SK-N-DZ (cell line): ENCODE measurements at regions not wholly inside any gene's neighbourhood (a gene's known extent, or its start where the extent isn't known, plus 50 kb on each side); places are given as distances from the start of the nearest gene placed in this dataset.

Source experiments
- DNase-seq: peaks from one replicate; pipeline ENCODE4 v3.0.0-alpha.2; 2015; ENCODE audit warnings: low spot score

DNA sequence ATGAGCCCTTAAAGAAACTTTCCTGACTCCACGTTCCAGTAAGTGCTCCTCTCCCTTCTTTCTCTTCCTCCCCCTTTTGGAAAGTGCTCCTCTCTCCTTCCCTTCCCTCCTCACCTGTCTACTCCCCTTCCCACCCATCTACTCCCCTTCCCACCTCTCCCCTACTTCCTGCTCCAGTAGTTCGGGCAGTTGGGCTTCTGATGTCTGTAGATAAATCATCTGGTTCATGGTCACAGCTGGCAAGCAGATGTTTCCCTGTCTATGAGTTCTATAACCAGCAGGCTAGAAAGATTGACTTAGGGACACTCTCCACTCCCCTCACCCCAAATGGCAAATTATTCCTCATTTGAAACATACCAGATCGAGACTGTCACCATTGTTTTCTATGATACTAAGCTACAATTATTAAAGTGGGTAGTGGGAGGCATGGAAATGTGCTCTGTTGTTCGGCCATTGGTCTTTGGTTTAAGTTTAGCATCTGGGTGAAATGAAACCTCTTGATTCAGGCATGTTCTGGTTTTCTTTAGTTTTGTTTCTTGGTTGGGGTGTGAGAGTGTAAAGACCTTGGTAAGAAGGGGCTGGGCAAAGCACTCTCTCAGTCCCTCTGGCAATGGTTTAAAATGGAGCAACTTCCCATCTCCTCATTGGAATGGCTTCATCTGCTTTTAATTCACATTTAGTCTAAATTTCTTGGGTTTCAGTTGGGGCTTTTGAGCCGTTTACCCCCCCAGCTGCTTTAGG, 413.2 kb upstream of the SPRED2 start:
- DNase-seq: no peak

DNA sequence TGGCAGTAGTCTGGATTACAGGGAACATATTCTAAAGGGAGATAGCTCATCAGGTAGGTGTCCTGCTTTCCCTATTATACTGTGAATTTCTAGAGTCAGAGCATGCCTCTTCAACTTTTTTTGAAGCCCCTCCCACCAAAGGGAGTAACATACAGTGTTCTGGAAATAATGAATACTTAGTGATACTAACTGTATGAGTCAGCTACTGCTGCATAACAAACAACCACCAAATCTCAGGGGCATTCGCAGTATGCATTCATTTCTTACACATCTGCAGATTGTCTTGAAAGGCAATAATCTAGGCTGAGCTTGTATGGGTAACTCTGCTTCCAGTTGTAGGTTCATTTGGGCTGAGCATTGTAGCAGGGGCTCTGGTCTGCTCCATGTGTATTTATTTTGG, 409.7 kb upstream of the SPRED2 start:
- DNase-seq: no peak

GRCh38 chr2:65835975-65836549, 403.7 kb upstream of the SPRED2 start:
- no peak for DNase-seq

- DNase-seq: no peak
Measured at GRCh38 chr2:65834771-65835475, 402.5 kb upstream of the SPRED2 start.

- DNase-seq: no peak
Measured at GRCh38 chr2:65834062-65834461, 401.7 kb upstream of the SPRED2 start.

GRCh38 chr2:65831509-65831908, 399.1 kb upstream of the SPRED2 start:
- DNase-seq: no peak

DNA sequence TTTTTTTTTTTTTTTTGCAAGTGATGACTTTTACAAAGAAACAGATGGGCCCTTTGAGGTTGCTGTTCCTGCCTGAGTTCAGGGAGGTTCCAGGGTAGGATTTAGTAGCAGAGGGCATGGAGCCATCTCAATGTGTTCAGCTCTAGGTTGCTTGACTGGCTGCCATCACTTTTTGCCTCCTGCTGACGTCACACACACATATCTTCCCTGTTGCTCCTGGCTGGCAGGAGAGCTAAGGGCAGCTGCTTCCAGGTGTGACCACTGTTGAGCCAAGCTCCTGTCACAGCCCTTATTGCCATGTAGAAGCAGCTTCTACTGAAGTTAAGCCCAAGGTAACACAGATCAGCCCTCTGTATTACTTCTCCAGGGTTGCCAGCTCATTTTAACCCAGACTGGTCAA, 394.2 kb upstream of the SPRED2 start:
- no peak for DNase-seq

DNA sequence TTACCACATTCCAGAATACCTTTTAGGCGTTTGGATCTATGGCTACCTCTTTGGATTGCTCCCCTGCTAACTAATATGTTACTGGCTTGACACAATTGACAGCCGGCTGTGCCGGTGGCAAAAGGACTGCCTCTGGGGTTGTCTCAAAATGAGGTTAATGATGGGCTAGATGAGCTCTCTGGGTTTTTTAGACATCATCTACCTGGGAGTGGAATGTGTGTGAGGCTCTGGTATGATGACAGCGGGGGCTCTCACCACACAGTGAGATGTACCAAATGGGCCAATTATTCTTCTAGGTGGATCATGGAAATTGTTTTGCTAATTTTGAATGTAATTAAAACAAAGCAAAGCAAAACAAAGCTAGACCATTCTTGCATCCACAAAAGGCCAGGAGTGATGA, 391.1 kb upstream of the SPRED2 start:
- DNase-seq: no peak

DNA sequence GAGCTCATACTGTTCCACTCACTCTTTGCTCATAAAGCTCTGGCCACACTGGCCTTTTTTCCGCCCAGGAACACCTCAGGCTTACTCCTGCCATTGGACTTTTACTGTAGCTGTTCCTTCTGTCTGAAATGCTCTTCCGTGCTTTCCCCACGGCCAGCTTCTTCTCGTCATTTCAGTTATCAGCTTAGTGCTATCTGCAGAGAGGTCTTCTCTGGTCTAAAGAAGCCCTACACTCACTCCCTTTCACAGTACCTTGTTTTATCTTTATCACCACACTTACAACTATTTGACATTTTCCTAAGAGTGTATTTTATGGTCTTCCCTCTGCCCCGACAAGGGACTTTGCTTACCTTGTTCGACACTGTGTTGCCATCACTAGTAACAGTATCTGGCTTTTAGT, 388.1 kb upstream of the SPRED2 start:
- no peak for DNase-seq

DNA sequence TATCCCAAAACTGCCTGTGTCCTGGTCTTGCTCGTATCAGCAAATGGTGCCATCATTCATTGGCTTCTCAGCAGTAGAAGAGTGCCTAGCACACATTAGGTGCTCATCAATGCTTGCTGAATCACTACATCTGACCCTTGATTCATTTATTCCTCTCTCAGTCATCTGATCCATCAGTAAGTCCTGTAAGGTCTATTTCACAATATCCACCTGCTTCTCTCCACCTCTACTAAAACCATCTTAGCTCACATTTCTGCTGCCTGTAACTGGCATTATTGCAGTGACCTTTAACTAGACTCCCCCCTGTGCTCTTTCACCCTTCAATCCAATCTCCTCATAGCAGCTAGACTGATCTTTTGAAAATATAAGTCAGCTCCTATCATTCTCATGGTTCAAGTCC, 387.6 kb upstream of the SPRED2 start:
- DNase-seq: no peak

GRCh38 chr2:65818873-65819451, 386.6 kb upstream of the SPRED2 start:
- no peak for DNase-seq

- DNase-seq: peak; percentile 67
Measured at GRCh38 chr2:65813631-65814173, 381.3 kb upstream of the SPRED2 start.

DNA sequence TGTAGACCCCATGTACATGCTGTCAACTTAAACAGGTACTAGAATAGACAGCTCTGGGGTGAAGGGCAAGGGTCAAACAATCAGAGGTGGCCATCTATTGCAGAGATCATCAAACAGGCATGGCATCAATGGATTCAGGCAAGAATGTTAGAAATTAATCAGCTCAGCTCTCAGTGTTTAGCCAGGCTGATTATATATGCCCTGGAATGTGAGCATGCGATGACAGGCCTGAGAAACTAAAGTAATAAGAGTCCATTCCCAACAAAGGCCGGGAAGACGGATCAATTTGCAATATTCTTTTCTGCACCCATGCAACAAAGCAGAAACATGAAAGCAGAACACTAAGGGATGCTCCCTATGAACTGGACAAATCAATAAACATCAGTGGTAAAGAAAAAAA, 380.5 kb upstream of the SPRED2 start:
- DNase-seq: no peak

DNA sequence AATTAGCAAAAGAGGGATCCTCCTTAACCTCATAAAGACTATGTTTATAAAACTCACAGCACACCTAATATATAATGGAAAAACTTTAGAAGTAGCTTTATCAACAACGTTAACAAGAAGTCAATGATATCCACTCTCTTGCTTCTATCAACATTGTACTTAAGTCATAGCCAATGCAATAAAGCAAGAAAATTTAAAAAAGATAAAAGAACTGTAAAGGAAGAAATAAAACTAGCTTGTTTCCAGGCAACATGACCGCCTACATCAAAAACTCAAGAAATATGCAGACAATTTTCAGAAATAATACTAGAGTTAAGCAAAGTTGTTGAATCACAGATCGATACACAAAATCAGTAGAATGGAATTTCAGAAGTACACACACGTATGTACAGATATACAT, 375.5 kb upstream of the SPRED2 start:
- DNase-seq: no peak

- no peak for DNase-seq
Measured at GRCh38 chr2:65804777-65805176, 372.4 kb upstream of the SPRED2 start.

DNA sequence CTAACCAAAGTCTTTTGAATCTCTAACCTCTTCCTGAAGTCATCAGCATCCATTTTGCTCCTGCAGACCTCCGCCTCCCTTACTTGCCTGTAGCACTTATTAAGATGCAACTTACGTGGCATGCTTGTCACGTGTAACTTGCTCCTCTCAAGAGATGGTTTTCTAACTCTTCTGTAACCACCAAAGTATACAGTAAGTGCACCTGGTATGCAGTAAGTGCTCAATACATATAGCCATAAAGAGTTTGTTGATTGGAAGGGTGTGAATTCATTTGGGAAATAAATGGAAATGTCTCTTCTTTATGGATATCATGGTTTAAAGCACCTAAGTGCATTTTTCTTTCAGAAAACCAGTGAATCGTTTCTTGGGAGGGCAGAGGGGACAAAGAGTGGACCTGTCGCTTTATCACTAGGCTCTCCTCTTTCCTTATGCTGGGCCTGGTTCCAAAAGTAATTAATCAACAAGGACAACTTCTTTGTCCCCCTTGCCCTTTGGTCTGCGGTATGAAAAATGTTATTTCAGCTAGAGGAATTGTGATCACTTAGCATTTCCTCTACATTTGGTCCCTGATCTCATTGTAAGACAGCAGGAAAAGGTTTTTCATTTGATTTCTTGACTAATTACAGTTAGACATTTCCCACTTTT, 370.0 kb upstream of the SPRED2 start:
- DNase-seq: no peak

DNA sequence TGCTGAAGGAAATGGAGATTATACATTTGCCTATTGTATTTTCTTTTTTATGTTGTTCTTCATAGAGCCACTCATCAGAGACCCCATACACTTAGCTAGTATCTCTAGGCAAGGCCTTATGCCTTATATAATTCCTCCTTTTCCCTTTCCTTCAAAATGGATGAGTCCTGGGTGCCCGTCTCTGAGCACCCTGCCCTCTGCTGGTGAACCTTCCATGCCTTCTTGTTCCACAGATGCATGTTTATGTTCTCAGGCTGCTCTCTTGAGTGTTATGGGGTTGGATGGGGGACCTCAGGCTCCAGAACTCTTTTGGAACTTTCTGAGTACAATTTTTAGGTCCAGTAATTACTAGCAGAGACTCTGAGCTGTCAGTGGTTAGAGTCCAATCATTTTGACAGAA, 368.6 kb upstream of the SPRED2 start:
- no peak for DNase-seq

- DNase-seq: no peak
Measured at GRCh38 chr2:65799141-65799854, 366.9 kb upstream of the SPRED2 start.

DNA sequence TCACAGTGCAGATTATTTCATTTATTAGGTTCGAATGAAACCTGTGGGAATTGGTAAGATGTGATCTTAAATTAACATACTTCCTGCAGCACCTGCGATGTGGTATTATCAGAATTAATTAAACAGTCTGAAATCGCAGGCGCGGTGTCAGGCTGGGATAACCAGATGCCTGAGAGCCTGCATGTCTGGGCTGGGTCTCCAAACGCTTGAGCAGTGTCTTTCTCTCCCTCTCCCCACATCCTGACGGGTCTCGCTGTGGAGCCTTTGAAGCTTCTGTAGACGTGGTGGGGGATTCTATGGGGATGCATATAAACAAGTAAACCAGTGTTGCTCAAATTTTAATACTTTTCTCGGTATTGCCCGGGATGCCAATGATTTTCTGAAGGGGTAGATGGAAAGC, 366.2 kb upstream of the SPRED2 start:
- DNase-seq: peak; percentile 18

GRCh38 chr2:65794994-65795393, 362.6 kb upstream of the SPRED2 start:
- no peak for DNase-seq

GRCh38 chr2:65791404-65791975, 359.1 kb upstream of the SPRED2 start:
- no peak for DNase-seq
